ENCODE measurements at regions not wholly inside any gene's neighbourhood (a gene's known extent, or its start where the extent isn't known, plus 50 kb on each side); places are given as distances from the start of the nearest gene placed in this dataset.

GRCh38 chr12:112728864-112729263 is 62.7 kb upstream of the RPH3A start:
- no peak overlapping the region for H4K91ac ChIP-seq (ENCODE audit: insufficient read depth, low read depth, low read length)
- no peaks in the 10 kb centered on the region for H3K79me1 ChIP-seq (ENCODE audit: low read depth in 1 of 2, low read length in 2 of 2)
- H3K4me1 ChIP-seq (ENCODE audit: control insufficient read depth, insufficient read depth, low read length), result no peaks in the 10 kb centered on the region
- H3K23ac ChIP-seq (ENCODE audit: low read depth, low read length), result no peak overlapping the region
- intact Hi-C loops (cut with micrococcal nuclease), result no loop called here
- DNase-seq (no peak), ATAC-seq (ENCODE audit: low read depth) (no peak)
- H2BK15ac ChIP-seq (ENCODE audit: low read depth, low read length), result no peak overlapping the region
- no peak overlapping the region for H2BK5ac ChIP-seq (ENCODE audit: low read depth, low read length, poor library complexity, severe bottlenecking)
- H2AK9ac ChIP-seq (replicated peaks; ENCODE audit: low read depth, low read length, poor library complexity), result no peak overlapping the region
- no peak overlapping the region for H2AFZ ChIP-seq (replicated peaks; ENCODE audit: low read length, poor library complexity)
- BruUV-seq (replicated peaks), result no TSS peak
- TF ChIP-seq RFX5 (IDR thresholded peaks at IDR 0.05; ENCODE audit: low read depth, low read length) (no peak), USF2 (IDR thresholded peaks at IDR 0.05; ENCODE audit: low read depth, low read length) (no peak), CEBPB (IDR thresholded peaks at IDR 0.05; ENCODE audit: low read depth, low read length) (no peak), MXI1 (IDR thresholded peaks at IDR 0.05; ENCODE audit: borderline replicate concordance, low read depth, low read length) (no peak), POLR2A (IDR thresholded peaks at IDR 0.05; ENCODE audit: low read depth, low read length) (no peak), NFE2L2 (IDR thresholded peaks at IDR 0.05; ENCODE audit: low read depth, low read length) (no peak), MAFK (IDR thresholded peaks at IDR 0.05; ENCODE audit: low read depth, low read length) (no peak), RAD21 (IDR thresholded peaks at IDR 0.05; ENCODE audit: low read length) (no peak), CTCF (conservative IDR thresholded peaks at IDR 0.05; ENCODE audit: low read depth, low read length) (no peak), RCOR1 (IDR thresholded peaks at IDR 0.05; ENCODE audit: insufficient replicate concordance, low read length) (no peak), BHLHE40 (IDR thresholded peaks at IDR 0.05; ENCODE audit: low read depth, low read length) (no peak), CHD1 (IDR thresholded peaks at IDR 0.05; ENCODE audit: low read depth, low read length) (no peak), SMC3 (IDR thresholded peaks at IDR 0.05; ENCODE audit: low read depth, low read length) (no peak), MAZ (IDR thresholded peaks at IDR 0.05; ENCODE audit: borderline replicate concordance, low read depth, low read length) (no peak), ELK1 (IDR thresholded peaks at IDR 0.05; ENCODE audit: borderline replicate concordance, low read depth, low read length) (no peak), FOS (IDR thresholded peaks at IDR 0.05; ENCODE audit: low read depth, low read length) (no peak)
- no peak overlapping the region for H3K4ac ChIP-seq (ENCODE audit: low read depth, low read length)
- no peak overlapping the region for H2BK120ac ChIP-seq (ENCODE audit: low read depth, low read length)
- no peak overlapping the region for H3K27ac ChIP-seq (ENCODE audit: insufficient read depth, low read length)
- H3K4me3 ChIP-seq (ENCODE audit: insufficient read depth, low read depth, low read length), result no peak overlapping the region
- dilution Hi-C loops (cut with HindIII; ENCODE audit: low sequenced_read_pairs, unreplicated experiment), result no loop called here
- no peak overlapping the region for H3K14ac ChIP-seq (replicated peaks; ENCODE audit: low read depth, low read length)
- H3K36me3 ChIP-seq (ENCODE audit: control insufficient read depth, insufficient read depth, low read length), result no peaks in the 10 kb centered on the region
- ChIA-PET POLR2A (ENCODE audit: unreplicated experiment) (no interaction called here), CTCF (no interaction called here)
- H2AK5ac ChIP-seq (ENCODE audit: low read depth, low read length), result no peak overlapping the region
- H3K4me2 ChIP-seq (ENCODE audit: low read depth, low read length), result no peak overlapping the region
- no peak overlapping the region for H3K9ac ChIP-seq (ENCODE audit: low read depth, low read length)
- no peak overlapping the region for H3K18ac ChIP-seq (ENCODE audit: low read depth, low read length)
- H4K8ac ChIP-seq (ENCODE audit: low read depth in 2 of 2, low read length in 2 of 2), result no peak overlapping the region
- H3K9me1 ChIP-seq (ENCODE audit: insufficient read depth, low read length), result no peaks in the 10 kb centered on the region
- WGBS, 2 experiments (ENCODE audit: extremely low coverage in 2 of 2, insufficient read length in 1 of 2), result 80% methylated on average over 1 of the region's 3 CpGs; no CpG with 5 or more reads in 1 of the 2 experiments
- no peak overlapping the region for H3K56ac ChIP-seq (ENCODE audit: extremely low read depth, insufficient read depth, low read length)
- H4K5ac ChIP-seq (ENCODE audit: low read depth, low read length), result no peak overlapping the region
- H4K20me1 ChIP-seq (ENCODE audit: insufficient read depth, low read length), result no peaks in the 10 kb centered on the region
- in situ Hi-C loops (cut with MboI; ENCODE audit: low sequenced_read_pairs), result no loop called here
- H2BK20ac ChIP-seq (ENCODE audit: low read depth, low read length), result no peak overlapping the region
- no peaks in the 10 kb centered on the region for H3K27me3 ChIP-seq (ENCODE audit: control insufficient read depth, insufficient read depth, low read length)
- H3K9me3 ChIP-seq (ENCODE audit: control insufficient read depth, insufficient read depth, low read length), result peaks cover 3% of the 10 kb centered on the region; the same call in 1 of the 2 replicates
